Fibroblast of lung (primary cell): ENCODE measurements at regions not wholly inside any gene's neighbourhood (a gene's known extent, or its start where the extent isn't known, plus 50 kb on each side); places are given as distances from the start of the nearest gene placed in this dataset.

ENCODE experiments used
- DNase-seq, 2 donors: peaks; one replicate each; pipeline versions ENCODE4 v3.0.0 to v3.0.0-alpha.2; 2010; ENCODE audit warnings: low read depth in 2 of 2
- H2AFZ ChIP-seq: 2 replicates; pipeline ENCODE4 v1.5.1; 2012; ENCODE audit warnings: low read length, control low read depth, inconsistent platforms
- H3K27ac ChIP-seq: 2 replicates; pipeline ENCODE4 v1.5.1; 2011; ENCODE audit warnings: low read length, control low read depth; ENCODE audit not compliant: insufficient read depth
- H3K27me3 ChIP-seq: 2 replicates; pipeline ENCODE4 v1.5.1; 2011; ENCODE audit warnings: mild to moderate bottlenecking, low read length; ENCODE audit not compliant: control insufficient read depth, insufficient read depth
- H3K36me3 ChIP-seq: 2 replicates; pipeline ENCODE4 v1.5.1; 2011; ENCODE audit warnings: low read length; ENCODE audit not compliant: control insufficient read depth, insufficient read depth
- H3K4me1 ChIP-seq: 2 replicates; pipeline ENCODE4 v1.5.1; 2011; ENCODE audit warnings: low read length; ENCODE audit not compliant: control insufficient read depth, insufficient read depth; ENCODE audit errors: extremely low read depth
- H3K4me2 ChIP-seq: 2 replicates; pipeline ENCODE4 v1.5.1; 2011; ENCODE audit warnings: low read length, control low read depth; ENCODE audit not compliant: insufficient read depth; ENCODE audit errors: extremely low read depth
- H3K4me3 ChIP-seq, 4 experiments: fragments of 200-600 bp in 1 of 4; sonication (generic) in 1 of 4; replicated peaks in 1 of 4; 2 replicates each; pipeline ENCODE4 v1.5.1; 2011 to 2016; ENCODE audit warnings: low read length in 4 of 4, low read depth in 3 of 4, mild to moderate bottlenecking in 3 of 4, control low read depth in 2 of 4, inconsistent platforms in 1 of 4, mixed read lengths in 1 of 4; ENCODE audit not compliant: insufficient read depth in 1 of 4; ENCODE audit errors: control extremely low read depth in 1 of 4
- H3K79me2 ChIP-seq: 2 replicates; pipeline ENCODE4 v1.5.1; 2012; ENCODE audit warnings: mild to moderate bottlenecking, low read length, inconsistent platforms; ENCODE audit not compliant: control insufficient read depth, insufficient read depth
- H3K9ac ChIP-seq: 2 replicates; pipeline ENCODE4 v1.5.1; 2011; ENCODE audit warnings: mild to moderate bottlenecking, low read length, control low read depth; ENCODE audit not compliant: insufficient read depth
- H3K9me3 ChIP-seq: 2 replicates; pipeline ENCODE4 v1.5.1; 2012; ENCODE audit warnings: low read depth, low read length; ENCODE audit not compliant: control insufficient read depth, insufficient read depth
- H4K20me1 ChIP-seq: 2 replicates; pipeline ENCODE4 v1.5.1; 2011; ENCODE audit warnings: low read length; ENCODE audit not compliant: control insufficient read depth, insufficient read depth; ENCODE audit errors: extremely low read depth
- EZH2 ChIP-seq: IDR thresholded peaks from 2 replicates; pipeline ENCODE4 v1.5.1; 2012; ENCODE audit warnings: low read length, control low read depth, mild to moderate bottlenecking; ENCODE audit errors: missing control alignments
- TF ChIP-seq, protein P1 (sequence below), 2 donors: IDR thresholded peaks in 1 of 2; conservative IDR thresholded peaks in 1 of 2; 1 replicate in 1 of 2; 2 replicates in 1 of 2; pipeline ENCODE4 v1.5.1; 2011 to 2012; ENCODE audit warnings: low read length in 2 of 2, control low read depth in 1 of 2, inconsistent platforms in 1 of 2, low read depth in 1 of 2, mild to moderate bottlenecking in 1 of 2

DNA sequence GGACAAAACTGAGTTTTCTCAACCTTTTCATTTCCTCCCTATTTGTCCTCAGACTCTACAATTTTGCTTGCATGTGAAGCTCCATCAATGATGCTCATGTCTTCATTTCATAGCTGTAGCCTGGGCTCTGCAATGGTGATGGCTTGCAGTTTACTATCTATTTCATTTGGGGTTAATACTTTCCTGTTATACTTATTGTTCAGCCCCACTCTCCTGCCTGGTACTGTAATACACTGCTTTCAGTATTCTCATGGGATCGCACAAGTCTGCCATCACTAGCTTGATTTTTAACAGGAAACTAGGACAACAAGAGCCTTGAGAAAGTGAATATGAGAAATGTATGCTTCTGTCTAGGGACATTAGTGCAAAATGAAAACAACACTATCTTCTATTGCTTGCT is 84.2 kb upstream of the SEMA6A start:
- H3K4me2 ChIP-seq = no peak overlapping the region
- DNase-seq = no peak
- H3K36me3 ChIP-seq = no peaks in the 10 kb centered on the region
- no peak overlapping the region for H3K9ac ChIP-seq
- no peaks in the 10 kb centered on the region for H3K27me3 ChIP-seq
- no peak overlapping the region for H3K27ac ChIP-seq
- H2AFZ ChIP-seq = no peak overlapping the region
- H4K20me1 ChIP-seq = no peaks in the 10 kb centered on the region
- no peak for TF ChIP-seq EZH2
- TF ChIP-seq, protein P1, sequence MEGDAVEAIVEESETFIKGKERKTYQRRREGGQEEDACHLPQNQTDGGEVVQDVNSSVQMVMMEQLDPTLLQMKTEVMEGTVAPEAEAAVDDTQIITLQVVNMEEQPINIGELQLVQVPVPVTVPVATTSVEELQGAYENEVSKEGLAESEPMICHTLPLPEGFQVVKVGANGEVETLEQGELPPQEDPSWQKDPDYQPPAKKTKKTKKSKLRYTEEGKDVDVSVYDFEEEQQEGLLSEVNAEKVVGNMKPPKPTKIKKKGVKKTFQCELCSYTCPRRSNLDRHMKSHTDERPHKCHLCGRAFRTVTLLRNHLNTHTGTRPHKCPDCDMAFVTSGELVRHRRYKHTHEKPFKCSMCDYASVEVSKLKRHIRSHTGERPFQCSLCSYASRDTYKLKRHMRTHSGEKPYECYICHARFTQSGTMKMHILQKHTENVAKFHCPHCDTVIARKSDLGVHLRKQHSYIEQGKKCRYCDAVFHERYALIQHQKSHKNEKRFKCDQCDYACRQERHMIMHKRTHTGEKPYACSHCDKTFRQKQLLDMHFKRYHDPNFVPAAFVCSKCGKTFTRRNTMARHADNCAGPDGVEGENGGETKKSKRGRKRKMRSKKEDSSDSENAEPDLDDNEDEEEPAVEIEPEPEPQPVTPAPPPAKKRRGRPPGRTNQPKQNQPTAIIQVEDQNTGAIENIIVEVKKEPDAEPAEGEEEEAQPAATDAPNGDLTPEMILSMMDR (conservative IDR thresholded peaks at IDR 0.05 in 1 of 2, IDR thresholded peaks at IDR 0.05 in 1 of 2; ENCODE audit: low read depth in 1 of 2, low read length in 2 of 2) = no peak
- H3K4me3 ChIP-seq = no peak overlapping the region
- H3K79me2 ChIP-seq = no peaks in the 10 kb centered on the region
- no peaks in the 10 kb centered on the region for H3K4me1 ChIP-seq
- H3K9me3 ChIP-seq = no peaks in the 10 kb centered on the region

DNA sequence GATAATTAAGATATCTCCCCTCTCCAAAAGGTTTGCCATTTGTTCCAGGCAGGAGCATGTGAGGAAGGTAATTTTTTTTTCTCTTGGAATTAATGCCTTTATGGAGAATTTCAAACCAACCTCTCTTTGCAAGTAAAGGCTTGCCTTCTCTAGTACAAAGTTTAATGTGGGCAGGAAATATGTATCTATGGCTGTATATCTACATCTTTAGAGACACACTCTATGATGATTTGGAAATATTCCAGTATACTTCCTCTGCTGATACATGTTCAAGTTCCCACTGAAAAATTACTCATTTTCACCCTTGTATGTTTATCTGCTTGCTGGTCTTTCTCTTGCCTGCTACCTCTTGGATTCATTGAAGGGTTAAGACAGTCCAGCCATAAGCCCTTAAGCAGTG is 83.5 kb upstream of the SEMA6A start:
- H3K4me3 ChIP-seq = no peak overlapping the region
- no peak overlapping the region for H2AFZ ChIP-seq
- no peaks in the 10 kb centered on the region for H3K36me3 ChIP-seq
- H3K9ac ChIP-seq = no peak overlapping the region
- H3K79me2 ChIP-seq = no peaks in the 10 kb centered on the region
- H4K20me1 ChIP-seq = no peaks in the 10 kb centered on the region
- no peak overlapping the region for H3K27ac ChIP-seq
- TF ChIP-seq, protein P1 (conservative IDR thresholded peaks at IDR 0.05 in 1 of 2, IDR thresholded peaks at IDR 0.05 in 1 of 2; ENCODE audit: low read depth in 1 of 2, low read length in 2 of 2) = no peak
- TF ChIP-seq EZH2 = no peak
- no peaks in the 10 kb centered on the region for H3K9me3 ChIP-seq
- H3K4me2 ChIP-seq = no peak overlapping the region
- H3K27me3 ChIP-seq = no peaks in the 10 kb centered on the region
- DNase-seq = no peak
- H3K4me1 ChIP-seq = no peaks in the 10 kb centered on the region

DNA sequence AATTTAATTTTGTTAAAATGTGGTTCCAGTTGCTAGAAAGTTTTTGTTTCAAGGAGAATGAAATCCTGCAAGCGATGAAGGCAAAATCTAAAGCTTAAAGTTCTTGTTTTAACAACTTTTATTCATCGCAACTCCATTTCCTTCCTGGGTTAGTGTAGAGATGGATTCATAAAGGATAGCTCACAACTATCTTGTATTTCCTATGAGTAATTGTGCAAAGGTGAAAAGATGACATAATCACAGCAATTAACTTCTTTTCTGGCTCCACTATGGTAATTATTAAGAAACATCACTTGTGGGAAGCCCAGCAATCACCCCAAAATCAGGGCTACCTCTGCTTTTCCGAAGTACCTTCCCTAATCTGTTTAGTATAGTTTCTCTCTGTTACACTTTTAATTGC is 80.8 kb upstream of the SEMA6A start:
- H3K79me2 ChIP-seq = no peaks in the 10 kb centered on the region
- no peak overlapping the region for H2AFZ ChIP-seq
- H3K9me3 ChIP-seq = no peaks in the 10 kb centered on the region
- H3K36me3 ChIP-seq = no peaks in the 10 kb centered on the region
- no peak overlapping the region for H3K9ac ChIP-seq
- H3K27me3 ChIP-seq = no peaks in the 10 kb centered on the region
- no peak overlapping the region for H3K4me2 ChIP-seq
- no peaks in the 10 kb centered on the region for H4K20me1 ChIP-seq
- H3K4me3 ChIP-seq = no peak overlapping the region
- DNase-seq = no peak
- no peaks in the 10 kb centered on the region for H3K4me1 ChIP-seq
- no peak for TF ChIP-seq EZH2
- TF ChIP-seq, protein P1 (conservative IDR thresholded peaks at IDR 0.05 in 1 of 2, IDR thresholded peaks at IDR 0.05 in 1 of 2; ENCODE audit: low read depth in 1 of 2, low read length in 2 of 2) = no peak
- H3K27ac ChIP-seq = no peak overlapping the region
